HG02870 (cell line): ENCODE measurements at regions not wholly inside any gene's neighbourhood (a gene's known extent, or its start where the extent isn't known, plus 50 kb on each side); places are given as distances from the start of the nearest gene placed in this dataset.
"Not testable (repeated sequence)": the region's sequence is repeated elsewhere in the genome, so short reads cannot be mapped to it uniquely, and the experiment has no call there.

Experiments used
- ATAC-seq: cut with Tn5 transposase; IDR thresholded peaks from one replicate; pipeline ENCODE4 v1.9.1; 2021; ENCODE audit warnings: mild to moderate bottlenecking, moderate library complexity; ENCODE audit not compliant: unreplicated experiment

GRCh38 chr3:33956206-33956605, 157.8 kb downstream of the PDCD6IP start:
- no peak for ATAC-seq

- no peak for ATAC-seq
These were observed 158.3 kb downstream of the PDCD6IP start for GRCh38 chr3:33956776-33957175.

GRCh38 chr3:33957176-33957575, 158.7 kb downstream of the PDCD6IP start:
- ATAC-seq = no peak

GRCh38 chr3:33958661-33959060, 160.2 kb downstream of the PDCD6IP start:
- ATAC-seq = no peak

GRCh38 chr3:33962396-33962795, 164.0 kb downstream of the PDCD6IP start:
- ATAC-seq = no peak

GRCh38 chr3:33970180-33970579, 171.8 kb downstream of the PDCD6IP start:
- ATAC-seq = not testable (repeated sequence)

- no peak for ATAC-seq
These were observed 172.6 kb downstream of the PDCD6IP start for GRCh38 chr3:33971055-33971454.

GRCh38 chr3:33975463-33975862, 177.0 kb downstream of the PDCD6IP start:
- no peak for ATAC-seq

- no peak for ATAC-seq
These were observed 178.8 kb downstream of the PDCD6IP start for GRCh38 chr3:33977227-33977626.

- no peak for ATAC-seq
These were observed 181.8 kb downstream of the PDCD6IP start for GRCh38 chr3:33980252-33980651.

GRCh38 chr3:33982269-33982798, 183.9 kb downstream of the PDCD6IP start:
- ATAC-seq = no peak

GRCh38 chr3:33982949-33983348, 184.5 kb downstream of the PDCD6IP start:
- ATAC-seq = not testable (repeated sequence)

- no peak for ATAC-seq
These were observed 190.8 kb downstream of the PDCD6IP start for GRCh38 chr3:33989229-33989628.

- no peak for ATAC-seq
These were observed 193.2 kb downstream of the PDCD6IP start for GRCh38 chr3:33991673-33992072.

- no peak for ATAC-seq
These were observed 195.2 kb downstream of the PDCD6IP start for GRCh38 chr3:33993631-33994030.

- ATAC-seq = no peak
These were observed 196.1 kb downstream of the PDCD6IP start for GRCh38 chr3:33994568-33994967.

- no peak for ATAC-seq
These were observed 201.9 kb downstream of the PDCD6IP start for GRCh38 chr3:34000301-34000700.

- no peak for ATAC-seq
These were observed 202.6 kb downstream of the PDCD6IP start for GRCh38 chr3:34001022-34001421.

GRCh38 chr3:34001990-34002389, 203.6 kb downstream of the PDCD6IP start:
- ATAC-seq = no peak

- no peak for ATAC-seq
These were observed 204.2 kb downstream of the PDCD6IP start for GRCh38 chr3:34002569-34003100.

GRCh38 chr3:34005886-34006285, 207.5 kb downstream of the PDCD6IP start:
- no peak for ATAC-seq

- ATAC-seq = no peak
These were observed 209.8 kb downstream of the PDCD6IP start for GRCh38 chr3:34008191-34008590.
